Non-pigmented ciliary epithelial cell (primary cell): ENCODE measurements at regions not wholly inside any gene's neighbourhood (a gene's known extent, or its start where the extent isn't known, plus 50 kb on each side); places are given as distances from the start of the nearest gene placed in this dataset.
"Not testable (repeated sequence)": the region's sequence is repeated elsewhere in the genome, so short reads cannot be mapped to it uniquely, and the experiment has no call there.

Experiments
- DNase-seq: peaks from one replicate; pipeline ENCODE4 v3.0.0-alpha.2; 2010; ENCODE audit warnings: low read depth

GRCh38 chr10:61612450-61612849 lies 50.3 kb upstream of the CABCOCO1 start:
- no peak for DNase-seq

GRCh38 chr10:61612009-61612408 lies 50.7 kb upstream of the CABCOCO1 start:
- no peak for DNase-seq

GRCh38 chr10:61609701-61610100 lies 53.0 kb upstream of the CABCOCO1 start:
- DNase-seq, result no peak

GRCh38 chr10:61608255-61609033 lies 54.3 kb upstream of the CABCOCO1 start:
- DNase-seq, result no peak

- DNase-seq, result no peak
These were observed 55.5 kb upstream of the CABCOCO1 start for GRCh38 chr10:61606959-61607907.

GRCh38 chr10:61605221-61605620 lies 57.5 kb upstream of the CABCOCO1 start:
- DNase-seq, result no peak

GRCh38 chr10:61600399-61600798 lies 62.3 kb upstream of the CABCOCO1 start:
- DNase-seq, result no peak

- no peak for DNase-seq
These were observed 68.3 kb upstream of the CABCOCO1 start for GRCh38 chr10:61594430-61594829.

GRCh38 chr10:61592581-61592980 lies 70.1 kb upstream of the CABCOCO1 start:
- no peak for DNase-seq

GRCh38 chr10:61589547-61590243 lies 73.0 kb upstream of the CABCOCO1 start:
- DNase-seq, result no peak

GRCh38 chr10:61588770-61589211 lies 73.9 kb upstream of the CABCOCO1 start:
- no peak for DNase-seq

GRCh38 chr10:61586829-61587228 lies 75.9 kb upstream of the CABCOCO1 start:
- DNase-seq, result no peak

GRCh38 chr10:61580608-61581007 lies 82.1 kb upstream of the CABCOCO1 start:
- DNase-seq, result no peak

GRCh38 chr10:61570204-61570603 lies 92.5 kb upstream of the CABCOCO1 start:
- not testable (repeated sequence) for DNase-seq

GRCh38 chr10:61567729-61568128 lies 95.0 kb upstream of the CABCOCO1 start:
- no peak for DNase-seq

- DNase-seq, result no peak
These were observed 96.7 kb upstream of the CABCOCO1 start for GRCh38 chr10:61565819-61566560.

- DNase-seq, result no peak
These were observed 98.3 kb upstream of the CABCOCO1 start for GRCh38 chr10:61564444-61564843.

- DNase-seq, result no peak
These were observed 103.1 kb upstream of the CABCOCO1 start for GRCh38 chr10:61559615-61560014.

- DNase-seq, result no peak
These were observed 104.5 kb upstream of the CABCOCO1 start for GRCh38 chr10:61558188-61558587.

GRCh38 chr10:61554925-61555324 lies 101.7 kb upstream of the TMEM26 start:
- no peak for DNase-seq

GRCh38 chr10:61549861-61550260 lies 96.7 kb upstream of the TMEM26 start:
- DNase-seq, result no peak

GRCh38 chr10:61548364-61548763 lies 95.2 kb upstream of the TMEM26 start:
- no peak for DNase-seq
